SU-DHL-6 (cell line): ENCODE measurements at regions not wholly inside any gene's neighbourhood (a gene's known extent, or its start where the extent isn't known, plus 50 kb on each side); places are given as distances from the start of the nearest gene placed in this dataset.

ENCODE experiments used
- CTCF ChIP-seq: fragments of 200-600 bp; sonication (generic); IDR thresholded peaks from one replicate; pipeline ENCODE4 v1.5.1; 2017; ENCODE audit warnings: antibody characterized with exemption, mild to moderate bottlenecking, low read length, moderate library complexity; ENCODE audit not compliant: insufficient read depth, poor library complexity, severe bottlenecking
- EZH2phosphoT487 ChIP-seq: fragments of 200-600 bp; sonication (generic), shearing (Covaris generic); conservative IDR thresholded peaks from 2 replicates; pipeline ENCODE4 v1.6.1; 2018; ENCODE audit warnings: mild to moderate bottlenecking, antibody characterized with exemption, low read length, moderate library complexity, mixed read lengths

GRCh38 chr16:64421515-64421914 lies 700.3 kb downstream of the CDH11 start:
- TF ChIP-seq CTCF: no peak
- TF ChIP-seq EZH2phosphoT487: no peak
